Activated T-helper 9 cell treated with anti-CD3 and anti-CD28 coated beads, Interleukin-2, amount 50 U/mL, for 16 hours (primary cell): ENCODE measurements at regions not wholly inside any gene's neighbourhood (a gene's known extent, or its start where the extent isn't known, plus 50 kb on each side); places are given as distances from the start of the nearest gene placed in this dataset.

Experiments used
- DNase-seq: peaks from one replicate; pipeline ENCODE4 v3.0.0-alpha.2; 2020; ENCODE audit warnings: low read depth

GRCh38 chr2:12350821-12351220 lies 365.9 kb upstream of the TRIB2 start:
- DNase-seq, result no peak

- no peak for DNase-seq
Measured at GRCh38 chr2:12352889-12353288, 363.8 kb upstream of the TRIB2 start.

GRCh38 chr2:12361506-12361905 lies 355.2 kb upstream of the TRIB2 start:
- no peak for DNase-seq

GRCh38 chr2:12363138-12363537 lies 353.6 kb upstream of the TRIB2 start:
- no peak for DNase-seq

GRCh38 chr2:12363569-12363968 lies 353.2 kb upstream of the TRIB2 start:
- no peak for DNase-seq

- no peak for DNase-seq
Measured at GRCh38 chr2:12369566-12369965, 347.2 kb upstream of the TRIB2 start.

- DNase-seq, result no peak
Measured at GRCh38 chr2:12376025-12376424, 340.7 kb upstream of the TRIB2 start.

GRCh38 chr2:12379143-12379542 lies 337.6 kb upstream of the TRIB2 start:
- no peak for DNase-seq

- DNase-seq, result no peak
Measured at GRCh38 chr2:12381543-12382325, 335.0 kb upstream of the TRIB2 start.

GRCh38 chr2:12382366-12382765 lies 334.4 kb upstream of the TRIB2 start:
- no peak for DNase-seq

- DNase-seq, result no peak
Measured at GRCh38 chr2:12389344-12390045, 327.2 kb upstream of the TRIB2 start.

GRCh38 chr2:12391116-12391515 lies 325.6 kb upstream of the TRIB2 start:
- no peak for DNase-seq

- no peak for DNase-seq
Measured at GRCh38 chr2:12396699-12397098, 320.0 kb upstream of the TRIB2 start.

GRCh38 chr2:12397854-12398253 lies 318.9 kb upstream of the TRIB2 start:
- DNase-seq, result no peak

GRCh38 chr2:12399240-12399639 lies 317.5 kb upstream of the TRIB2 start:
- no peak for DNase-seq

GRCh38 chr2:12400543-12400942 lies 316.2 kb upstream of the TRIB2 start:
- no peak for DNase-seq

- DNase-seq, result no peak
Measured at GRCh38 chr2:12402440-12403139, 314.1 kb upstream of the TRIB2 start.

- DNase-seq, result no peak
Measured at GRCh38 chr2:12404497-12404896, 312.2 kb upstream of the TRIB2 start.

- DNase-seq, result no peak
Measured at GRCh38 chr2:12407160-12407559, 309.6 kb upstream of the TRIB2 start.

- no peak for DNase-seq
Measured at GRCh38 chr2:12412898-12413305, 303.8 kb upstream of the TRIB2 start.

- DNase-seq, result no peak
Measured at GRCh38 chr2:12415536-12415935, 301.2 kb upstream of the TRIB2 start.

- DNase-seq, result peak; percentile 46
Measured at GRCh38 chr2:12416600-12416999, 300.1 kb upstream of the TRIB2 start.

GRCh38 chr2:12417786-12418185 lies 298.9 kb upstream of the TRIB2 start:
- DNase-seq, result no peak
